Peyer's patch (tissue), 4 donors: ENCODE measurements at regions not wholly inside any gene's neighbourhood (a gene's known extent, or its start where the extent isn't known, plus 50 kb on each side); places are given as distances from the start of the nearest gene placed in this dataset.

Experiments used
- DNase-seq, 3 donors: peaks; one replicate each; pipeline ENCODE4 v3.0.0-alpha.2; 2017 to 2019
- H3K27ac ChIP-seq, 4 donors: fragments of 200-600 bp; sonication (generic); one replicate each; pipeline ENCODE4 v1.5.1; 2016 to 2019
- H3K27me3 ChIP-seq, 2 donors: fragments of 200-600 bp; sonication (generic); one replicate each; pipeline ENCODE4 v1.5.1; 2019
- H3K36me3 ChIP-seq, 3 donors: fragments of 200-600 bp; sonication (generic); one replicate each; pipeline ENCODE4 v1.5.1; 2016 to 2019
- H3K4me1 ChIP-seq, 4 donors: fragments of 200-600 bp; sonication (generic); one replicate each; pipeline ENCODE4 v1.5.1; 2016 to 2019
- H3K4me3 ChIP-seq, 4 donors: fragments of 200-600 bp; sonication (generic); 1 replicate in 3 of 4; 2 replicates in 1 of 4; pipeline ENCODE4 v1.5.1; 2016 to 2019; ENCODE audit warnings: mild to moderate bottlenecking in 1 of 4
- H3K9me3 ChIP-seq, 4 donors: fragments of 200-600 bp; sonication (generic); one replicate each; pipeline ENCODE4 v1.5.1; 2016 to 2019; ENCODE audit warnings: mild to moderate bottlenecking in 1 of 4
- POLR2A ChIP-seq, 2 donors: fragments of 450-650 bp; IDR thresholded peaks; one replicate each; pipeline ENCODE4 v1.5.1; 2017; ENCODE audit warnings: antibody characterized with exemption in 2 of 2, mild to moderate bottlenecking in 2 of 2, moderate library complexity in 2 of 2
- TF ChIP-seq, protein P1 (sequence below), 6 experiments: fragments of 450-650 bp in 4 of 6; fragments of 200-600 bp in 2 of 6; sonication (generic) in 1 of 6; IDR thresholded peaks; one replicate each; pipeline ENCODE4 v1.5.1; 2017 to 2019; ENCODE audit warnings: antibody characterized with exemption in 6 of 6, mild to moderate bottlenecking in 3 of 6, moderate library complexity in 1 of 6

DNA sequence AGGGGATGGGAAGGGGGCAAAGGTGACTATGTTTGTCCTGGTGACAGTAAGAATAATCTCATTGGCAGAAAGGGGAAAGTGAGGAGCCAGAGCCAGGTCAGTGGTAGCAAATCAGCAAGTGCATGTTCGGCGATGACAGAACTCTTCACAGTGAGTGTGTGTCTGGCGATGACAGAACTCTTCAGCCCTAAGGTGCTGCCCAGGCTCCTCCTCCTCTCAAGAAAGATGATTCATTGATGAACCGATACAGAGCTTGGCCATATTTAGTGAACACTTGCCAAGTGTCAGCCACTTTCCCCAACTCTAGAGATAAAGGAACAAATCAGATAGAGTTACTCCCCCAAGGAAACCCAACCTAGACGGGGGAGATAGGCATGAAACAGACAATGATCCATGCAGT is 199.3 kb upstream of the UBL3 start:
- TF ChIP-seq, protein P1, sequence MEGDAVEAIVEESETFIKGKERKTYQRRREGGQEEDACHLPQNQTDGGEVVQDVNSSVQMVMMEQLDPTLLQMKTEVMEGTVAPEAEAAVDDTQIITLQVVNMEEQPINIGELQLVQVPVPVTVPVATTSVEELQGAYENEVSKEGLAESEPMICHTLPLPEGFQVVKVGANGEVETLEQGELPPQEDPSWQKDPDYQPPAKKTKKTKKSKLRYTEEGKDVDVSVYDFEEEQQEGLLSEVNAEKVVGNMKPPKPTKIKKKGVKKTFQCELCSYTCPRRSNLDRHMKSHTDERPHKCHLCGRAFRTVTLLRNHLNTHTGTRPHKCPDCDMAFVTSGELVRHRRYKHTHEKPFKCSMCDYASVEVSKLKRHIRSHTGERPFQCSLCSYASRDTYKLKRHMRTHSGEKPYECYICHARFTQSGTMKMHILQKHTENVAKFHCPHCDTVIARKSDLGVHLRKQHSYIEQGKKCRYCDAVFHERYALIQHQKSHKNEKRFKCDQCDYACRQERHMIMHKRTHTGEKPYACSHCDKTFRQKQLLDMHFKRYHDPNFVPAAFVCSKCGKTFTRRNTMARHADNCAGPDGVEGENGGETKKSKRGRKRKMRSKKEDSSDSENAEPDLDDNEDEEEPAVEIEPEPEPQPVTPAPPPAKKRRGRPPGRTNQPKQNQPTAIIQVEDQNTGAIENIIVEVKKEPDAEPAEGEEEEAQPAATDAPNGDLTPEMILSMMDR (IDR thresholded peaks at IDR 0.05), result no peak
- no peak for TF ChIP-seq POLR2A (IDR thresholded peaks at IDR 0.05)
- Histone ChIP-seq H3K36me3 (no peaks in the 10 kb centered on the region), H3K9me3 (no peaks in the 10 kb centered on the region), H3K4me1 (peaks cover 0 to 5% (median 0%) of the 10 kb centered on the region in 4 donors), H3K27ac (no peak overlapping the region), H3K27me3 (no peaks in the 10 kb centered on the region), H3K4me3 (no peak overlapping the region)
- DNase-seq, result no peak

DNA sequence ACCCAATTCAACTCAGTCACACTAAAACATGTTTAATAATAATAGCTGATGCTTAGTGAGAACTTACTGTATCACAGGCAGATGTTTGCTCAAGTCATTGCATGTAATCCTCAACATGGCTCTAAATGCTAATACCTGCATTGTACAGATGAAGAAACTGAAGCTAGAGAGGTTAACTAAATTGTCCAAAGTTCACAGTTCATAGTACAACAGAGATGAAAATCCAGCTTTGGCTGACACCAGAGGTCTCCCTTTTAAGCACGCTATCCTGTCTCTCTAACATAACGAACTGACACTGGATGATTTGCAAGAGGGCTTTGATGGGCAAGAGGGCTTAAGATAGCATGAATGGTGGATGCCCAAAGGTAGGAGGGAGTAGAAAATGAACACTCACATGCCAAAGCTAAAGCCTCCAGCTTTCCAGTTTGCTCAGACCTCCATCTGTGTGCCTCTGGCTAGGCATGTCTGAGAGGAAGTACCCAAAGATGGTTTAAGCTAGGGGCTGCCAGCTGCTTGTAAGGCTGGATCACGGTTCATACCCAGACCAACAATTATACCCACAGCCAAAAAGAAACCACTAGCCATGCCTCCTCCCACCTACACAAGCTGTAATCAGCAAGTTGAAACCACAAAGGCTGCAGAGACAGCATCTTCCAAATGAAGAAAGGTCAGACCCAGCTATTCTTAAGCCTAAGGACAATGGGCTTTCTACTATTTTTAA is 196.9 kb upstream of the UBL3 start:
- no peaks in the 10 kb centered on the region for H3K9me3 ChIP-seq
- H3K4me1 ChIP-seq, result peaks cover 0 to 5% (median 0%) of the 10 kb centered on the region in 4 donors
- DNase-seq, result no peak
- H3K27ac ChIP-seq, result peak overlapping the region in 1 of 4 donors; percentile 57
- no peaks in the 10 kb centered on the region for H3K36me3 ChIP-seq
- H3K4me3 ChIP-seq, result no peak overlapping the region
- TF ChIP-seq, protein P1 (IDR thresholded peaks at IDR 0.05), result peak in 3 of 6 experiments; percentile 11 to 29 (median 16)
- TF ChIP-seq POLR2A (IDR thresholded peaks at IDR 0.05), result no peak
- H3K27me3 ChIP-seq, result no peaks in the 10 kb centered on the region

DNA sequence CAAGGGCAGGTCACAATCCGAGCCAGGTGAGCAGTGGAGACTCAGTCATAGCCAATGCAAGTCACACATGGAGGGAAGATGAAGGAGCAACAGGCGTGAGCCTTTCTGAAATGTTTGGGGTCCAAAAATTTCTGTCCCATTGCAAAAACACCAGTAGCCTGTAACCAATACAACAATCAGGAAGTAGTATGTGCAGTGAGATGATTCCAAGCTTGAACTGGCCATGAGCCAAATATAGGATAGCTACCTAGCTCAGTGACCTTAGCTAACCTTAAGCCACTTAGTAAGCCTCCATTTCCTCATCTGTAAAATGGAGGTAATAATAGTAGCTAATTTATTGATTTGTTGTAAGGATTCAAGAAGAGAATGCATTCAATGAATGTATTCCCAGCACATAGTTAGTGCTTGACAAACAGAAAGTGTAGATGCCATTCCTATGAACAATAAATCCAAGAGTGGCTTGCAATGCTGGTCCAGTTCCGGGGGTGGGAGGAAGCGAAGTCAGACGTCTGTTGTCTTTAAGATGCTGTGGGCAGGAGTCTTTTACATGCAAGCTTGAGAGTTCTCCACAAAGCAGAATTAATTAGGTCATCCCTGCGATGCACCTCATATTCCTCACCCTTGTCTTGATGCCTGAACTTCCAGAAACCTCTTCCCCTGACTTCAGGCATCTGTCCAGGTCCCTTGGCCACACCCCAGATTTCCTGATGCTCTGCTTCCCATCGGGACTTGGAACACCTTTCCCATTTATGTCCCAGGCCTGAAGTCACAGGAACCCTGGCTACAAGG is 195.7 kb upstream of the UBL3 start:
- Histone ChIP-seq H3K27ac (peak overlapping the region in 1 of 4 donors; percentile 6), H3K36me3 (no peaks in the 10 kb centered on the region), H3K27me3 (no peaks in the 10 kb centered on the region), H3K9me3 (no peaks in the 10 kb centered on the region), H3K4me1 (peaks cover 0 to 5% (median 0%) of the 10 kb centered on the region in 4 donors), H3K4me3 (no peak overlapping the region)
- TF ChIP-seq, protein P1 (IDR thresholded peaks at IDR 0.05), result no peak
- no peak for TF ChIP-seq POLR2A (IDR thresholded peaks at IDR 0.05)
- DNase-seq, result no peak

DNA sequence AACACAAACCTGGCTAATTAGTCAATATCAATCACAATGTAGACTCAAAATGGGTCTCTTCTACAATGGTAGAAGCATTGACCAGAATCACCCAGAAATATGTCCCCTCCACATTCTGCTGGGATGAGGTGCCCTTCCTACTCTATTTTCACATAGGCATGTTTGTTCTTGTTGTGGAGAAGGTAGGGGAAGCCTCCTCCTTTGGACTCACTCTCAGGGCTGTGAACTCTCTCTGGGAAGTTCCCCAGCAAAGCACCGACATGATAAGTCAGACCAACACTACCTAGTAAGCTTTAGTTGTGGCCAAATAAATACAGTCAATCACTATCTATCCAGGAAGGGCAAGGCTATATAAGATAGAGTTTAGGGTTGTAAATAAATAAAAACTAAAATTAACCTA is 194.5 kb upstream of the UBL3 start:
- Histone ChIP-seq H3K36me3 (no peaks in the 10 kb centered on the region), H3K27me3 (no peaks in the 10 kb centered on the region), H3K4me1 (peaks cover 0 to 5% (median 0%) of the 10 kb centered on the region in 4 donors), H3K4me3 (no peak overlapping the region), H3K9me3 (no peaks in the 10 kb centered on the region), H3K27ac (no peak overlapping the region)
- no peak for DNase-seq
- no peak for TF ChIP-seq POLR2A (IDR thresholded peaks at IDR 0.05)
- TF ChIP-seq, protein P1 (IDR thresholded peaks at IDR 0.05), result no peak

DNA sequence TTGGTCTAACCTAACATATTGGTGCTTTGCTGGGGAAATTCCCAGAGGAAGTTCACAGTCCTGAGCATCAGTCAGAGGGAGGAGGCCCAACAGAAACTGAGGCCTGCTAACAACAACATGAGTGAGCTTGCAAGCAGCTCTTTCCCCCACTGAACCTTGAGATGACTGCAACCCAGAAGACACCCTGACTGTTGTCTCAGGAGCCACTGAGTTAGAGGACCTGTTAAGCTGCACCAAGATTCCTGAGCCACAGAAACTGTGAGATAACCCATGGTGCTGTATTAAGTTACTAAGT is 193.2 kb upstream of the UBL3 start:
- TF ChIP-seq, protein P1 (IDR thresholded peaks at IDR 0.05), result no peak
- no peak for TF ChIP-seq POLR2A (IDR thresholded peaks at IDR 0.05)
- Histone ChIP-seq H3K27me3 (no peaks in the 10 kb centered on the region), H3K27ac (peak overlapping the region in 1 of 4 donors; percentile 6), H3K4me1 (peaks cover 0 to 5% (median 0%) of the 10 kb centered on the region in 4 donors), H3K4me3 (no peak overlapping the region), H3K36me3 (no peaks in the 10 kb centered on the region), H3K9me3 (no peaks in the 10 kb centered on the region)
- no peak for DNase-seq
